EL (cell line): ENCODE measurements at regions not wholly inside any gene's neighbourhood (a gene's known extent, or its start where the extent isn't known, plus 50 kb on each side); places are given as distances from the start of the nearest gene placed in this dataset.

Source experiments
- DNase-seq: peaks from one replicate; pipeline ENCODE4 v3.0.0-alpha.2; 2016

DNA sequence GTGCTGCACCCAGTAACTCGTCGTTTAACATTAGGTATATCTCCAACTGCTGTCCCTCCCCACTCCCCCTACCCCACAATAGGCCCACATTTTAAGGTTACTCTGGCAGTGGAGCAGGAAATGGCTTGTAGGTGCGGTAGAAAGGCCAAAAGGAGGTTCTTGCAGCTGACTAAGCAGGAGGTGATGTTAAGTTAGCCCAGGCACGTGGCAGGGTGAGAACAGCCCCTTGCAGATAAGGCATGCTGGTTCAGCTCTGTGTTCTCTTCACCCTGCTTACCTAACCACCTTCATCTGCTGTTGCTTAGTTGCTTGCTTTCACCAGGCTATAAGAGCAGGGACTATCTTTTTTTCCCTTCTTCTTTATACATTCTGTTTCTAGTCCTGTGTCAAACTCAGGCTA is 1082.8 kb upstream of the RBFOX1 start:
- no peak for DNase-seq

DNA sequence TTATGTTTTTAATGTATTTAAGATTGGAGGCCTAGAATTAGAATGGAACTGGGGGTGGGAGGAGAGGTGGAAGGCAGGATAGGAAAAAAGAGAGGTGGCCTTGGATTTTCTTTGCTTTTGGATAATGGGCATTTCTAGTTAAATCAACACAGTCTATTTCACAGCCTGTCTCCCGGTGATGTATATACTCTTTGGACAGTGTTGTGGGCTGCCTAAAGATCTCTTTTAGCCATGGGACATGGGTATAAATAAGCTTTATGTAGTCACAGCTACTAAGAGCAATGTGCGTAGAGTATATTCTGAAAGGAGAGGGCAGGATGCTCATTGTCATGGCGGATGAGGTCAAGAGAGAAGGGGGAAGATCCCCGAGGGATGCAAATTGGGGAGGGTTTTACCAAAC is 1084.4 kb upstream of the RBFOX1 start:
- no peak for DNase-seq

DNA sequence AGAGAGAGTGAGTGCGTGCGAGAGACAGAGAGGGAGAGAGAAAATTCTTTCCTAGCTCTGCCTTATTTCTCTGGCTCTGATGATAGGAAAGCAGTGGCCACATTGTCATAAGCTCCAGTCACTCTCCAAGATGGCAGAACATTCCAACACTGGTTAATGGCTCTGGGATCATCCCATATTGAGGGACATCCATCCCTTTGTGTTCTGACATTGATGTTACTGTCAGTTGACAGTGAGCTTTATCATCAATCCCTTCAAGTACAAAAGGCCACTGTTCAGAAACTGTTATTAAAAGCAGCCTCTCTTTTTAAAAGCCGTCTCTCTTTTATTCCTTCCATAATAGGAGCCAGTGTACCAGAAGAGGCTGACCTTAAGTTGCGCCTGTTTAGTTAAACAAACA is 1084.9 kb upstream of the RBFOX1 start:
- DNase-seq: no peak

DNA sequence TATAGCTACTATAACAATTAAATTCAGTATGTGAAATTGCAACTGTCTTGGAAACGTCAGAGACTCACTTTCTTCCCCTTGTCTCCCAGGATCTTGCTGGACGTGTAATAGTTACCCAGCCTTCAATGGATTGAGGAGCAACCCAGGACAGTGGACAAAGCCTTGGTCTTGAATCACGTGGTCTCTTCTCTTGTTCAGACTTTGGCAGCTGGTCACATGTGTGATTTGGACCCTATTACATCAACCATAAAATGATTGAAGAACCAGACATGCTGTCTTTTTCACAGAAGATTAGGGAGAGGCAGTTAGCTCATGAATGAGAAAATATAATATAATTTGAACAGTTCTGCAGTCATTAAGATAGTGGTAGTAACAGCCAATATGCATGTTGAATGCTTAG is 1085.5 kb upstream of the RBFOX1 start:
- DNase-seq: no peak

DNA sequence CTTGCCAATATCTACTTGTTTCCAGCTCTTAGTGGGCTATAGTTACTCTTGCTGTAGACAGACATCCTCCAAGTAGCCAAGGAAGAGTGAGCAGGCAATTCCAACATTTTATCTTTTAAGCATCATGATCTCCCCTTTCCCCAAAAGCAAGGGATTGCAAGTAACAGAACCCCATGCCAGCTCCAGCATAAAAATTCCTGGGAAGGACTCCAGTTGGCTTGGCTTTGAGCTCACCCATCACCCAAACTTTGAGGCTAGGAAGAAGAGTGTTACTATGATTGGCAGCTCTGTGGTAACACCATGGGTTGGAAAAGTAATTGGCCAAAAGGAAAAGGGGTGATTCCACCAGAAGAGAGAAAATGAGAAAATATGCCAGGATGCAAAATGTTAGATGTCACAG is 1086.4 kb upstream of the RBFOX1 start:
- no peak for DNase-seq

DNA sequence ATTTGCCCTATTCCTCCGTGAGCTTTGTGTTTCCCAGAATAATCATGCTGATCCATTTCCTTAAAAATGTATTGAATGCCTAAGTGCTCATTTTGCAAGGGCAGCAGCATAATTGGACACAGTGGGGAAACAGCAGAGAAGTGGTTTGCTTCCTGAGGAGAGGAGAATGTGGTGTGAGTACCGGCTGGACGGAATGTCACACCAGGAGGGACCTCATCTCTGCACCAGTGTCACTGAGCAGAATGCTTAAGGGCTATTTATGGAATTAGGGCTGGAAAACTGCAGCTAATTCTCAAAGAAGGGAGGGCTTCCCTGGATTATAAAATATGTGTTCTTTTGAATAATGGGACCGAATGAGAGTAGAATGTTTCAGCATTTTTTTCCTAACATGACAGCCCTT is 1100.6 kb upstream of the RBFOX1 start:
- no peak for DNase-seq

DNA sequence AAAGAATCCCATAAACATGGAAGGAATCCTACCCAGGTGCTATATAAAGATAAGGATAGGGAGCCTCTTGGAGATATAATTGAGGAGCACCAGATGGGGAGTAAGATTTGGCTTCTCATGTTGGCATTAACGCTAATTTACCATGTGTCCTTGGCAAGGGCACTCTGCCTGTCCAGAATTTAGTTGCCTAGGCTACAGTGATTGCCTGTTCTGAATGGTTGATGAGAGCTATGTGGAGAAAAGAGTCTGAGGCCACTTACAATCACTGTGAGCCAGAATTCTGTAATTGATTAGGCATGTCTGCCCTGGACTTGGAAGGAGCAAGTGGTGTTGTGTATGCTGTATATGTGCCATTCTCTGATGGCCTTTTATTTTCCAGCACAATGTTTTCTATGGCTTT is 1101.2 kb upstream of the RBFOX1 start:
- DNase-seq: no peak

DNA sequence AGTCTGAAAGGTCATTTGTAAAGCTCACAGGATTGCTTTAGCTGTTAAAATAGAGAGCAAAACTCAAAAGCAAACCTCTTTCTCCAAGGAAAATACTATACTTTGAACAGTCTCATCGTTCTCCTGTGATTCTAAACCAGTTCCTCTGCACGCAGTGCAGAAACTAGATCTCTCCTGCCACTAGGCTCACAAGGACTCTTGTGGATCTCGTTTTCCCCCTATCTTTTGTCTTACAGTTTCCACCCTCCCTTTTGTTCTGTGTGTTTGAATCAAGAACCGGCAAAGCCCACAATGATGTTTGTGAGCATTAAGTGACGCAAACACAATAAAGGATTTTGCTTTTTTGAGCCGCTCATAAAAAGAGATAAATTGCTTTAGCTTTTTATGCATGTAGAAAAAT is 1103.5 kb upstream of the RBFOX1 start:
- no peak for DNase-seq

DNA sequence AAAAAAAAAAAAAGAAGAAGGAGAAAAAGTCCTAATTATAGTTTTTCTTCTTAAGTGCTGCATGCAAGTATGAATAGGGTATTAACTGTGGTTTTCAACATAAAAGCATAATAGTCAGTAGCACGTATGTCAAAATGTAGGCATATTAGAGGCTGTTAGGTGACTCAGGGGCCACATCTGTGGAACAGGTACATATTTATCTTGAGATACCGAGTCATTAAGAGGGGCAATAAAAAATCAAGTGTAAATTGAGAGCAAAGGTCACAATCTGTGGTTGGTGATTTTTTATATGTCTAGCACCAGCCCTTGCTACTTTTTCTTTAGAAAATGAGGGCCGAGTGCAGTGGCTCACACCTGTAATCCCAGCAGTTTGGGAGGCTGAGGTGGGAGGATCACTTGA is 1113.8 kb upstream of the RBFOX1 start:
- no peak for DNase-seq

DNA sequence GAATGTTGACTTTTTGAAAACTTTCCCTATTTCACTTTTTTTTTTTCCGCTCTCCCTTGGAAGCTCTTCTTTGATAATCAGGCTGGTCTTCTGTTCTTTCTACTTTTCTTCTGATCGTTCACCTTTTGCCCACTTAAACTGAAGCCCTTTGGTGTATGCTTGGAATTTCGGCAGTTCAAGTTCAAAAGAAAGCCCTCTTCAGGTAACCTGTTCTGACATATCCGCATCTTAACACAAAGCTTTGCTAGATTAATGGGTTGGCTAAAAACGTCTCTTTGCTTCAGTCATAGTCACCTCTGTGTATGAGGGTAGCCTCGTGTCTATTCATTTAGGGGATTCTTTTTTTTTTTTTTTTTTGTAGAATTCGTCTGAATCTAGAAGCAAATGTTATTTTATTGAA is 1115.8 kb upstream of the RBFOX1 start:
- DNase-seq: no peak

DNA sequence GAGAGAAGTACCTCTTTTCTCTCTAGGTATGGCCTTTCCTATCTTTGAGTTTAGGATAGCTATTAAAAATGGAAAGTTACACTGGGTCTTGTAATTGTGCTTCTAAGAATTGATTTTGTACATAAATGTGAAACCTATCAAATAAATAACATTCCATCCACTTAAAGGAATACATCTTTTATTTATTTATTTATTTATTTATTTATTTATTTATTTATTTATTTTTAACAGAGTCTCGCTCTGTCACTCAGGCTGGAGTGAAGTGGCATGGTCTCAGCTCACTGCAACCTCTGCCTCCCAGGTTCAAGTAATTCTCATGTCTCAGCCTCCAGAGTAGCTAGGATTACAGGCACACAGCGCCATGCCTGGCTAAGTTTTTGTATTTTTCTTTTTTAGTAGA is 1114.0 kb upstream of the EEF2KMT start:
- DNase-seq: no peak

DNA sequence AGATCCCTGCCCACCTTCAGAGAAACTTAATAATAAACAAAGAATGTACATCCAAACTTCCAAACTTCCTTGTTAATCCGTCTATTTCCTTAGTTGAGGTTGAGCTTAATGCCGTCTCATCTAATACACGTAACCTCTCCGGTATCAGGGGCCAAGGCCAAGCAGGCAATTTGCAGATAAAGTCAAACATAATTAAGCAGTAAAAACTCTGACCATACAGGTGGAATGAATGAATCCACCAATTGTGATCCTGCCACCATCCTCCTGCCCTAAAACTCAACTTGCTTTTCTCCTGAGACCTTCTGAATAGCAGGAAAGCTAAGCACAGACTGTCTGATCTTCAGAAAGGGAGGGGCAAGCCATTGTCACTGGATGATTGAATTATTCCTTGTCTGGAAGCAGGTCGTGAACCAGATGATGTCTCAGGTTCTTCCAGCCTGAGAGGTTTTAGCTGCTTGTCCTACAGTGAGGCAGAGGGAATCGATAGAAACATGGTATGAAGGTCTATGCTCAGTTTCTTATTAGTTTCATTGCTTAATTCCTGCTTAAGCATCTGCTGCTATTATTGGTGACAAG is 1111.8 kb upstream of the EEF2KMT start:
- no peak for DNase-seq

DNA sequence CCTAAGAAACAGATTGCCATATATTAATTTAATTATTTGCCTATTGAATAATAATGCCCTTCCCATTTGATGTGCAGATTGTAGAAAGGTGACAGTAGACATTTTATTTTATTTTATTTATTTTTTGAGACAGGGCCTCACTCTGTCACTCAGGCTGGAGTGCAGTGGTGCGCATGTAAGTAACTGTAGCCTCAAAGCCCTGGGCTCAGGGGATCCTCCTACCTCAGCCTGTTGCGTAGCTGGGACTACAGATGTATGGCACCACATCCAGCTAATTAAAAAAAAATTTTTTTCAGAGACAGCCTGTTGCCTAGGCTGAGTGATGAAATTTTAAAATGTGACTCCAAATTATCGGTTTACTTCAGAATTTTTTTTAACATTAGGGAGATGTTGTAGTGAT is 1110.0 kb upstream of the EEF2KMT start:
- no peak for DNase-seq

DNA sequence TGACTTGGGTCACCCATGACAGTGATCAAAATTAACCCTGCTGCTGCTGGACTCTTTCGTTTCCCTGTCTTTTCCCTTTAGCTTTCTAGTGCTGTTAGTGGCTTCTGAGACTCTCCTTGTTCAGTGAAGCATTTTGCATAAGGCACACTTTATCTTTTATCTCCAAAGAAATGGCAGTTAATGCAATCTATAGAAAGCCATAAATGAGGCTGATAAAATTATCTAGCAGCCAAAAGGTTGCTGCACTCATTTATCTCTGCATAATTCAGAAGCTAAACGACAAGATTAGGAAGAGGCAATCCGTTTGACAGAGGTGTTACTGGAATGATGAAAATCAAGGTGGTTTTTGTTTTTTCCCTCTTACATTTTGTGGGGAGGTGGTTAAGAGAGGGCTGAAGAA is 1109.5 kb upstream of the EEF2KMT start:
- no peak for DNase-seq

DNA sequence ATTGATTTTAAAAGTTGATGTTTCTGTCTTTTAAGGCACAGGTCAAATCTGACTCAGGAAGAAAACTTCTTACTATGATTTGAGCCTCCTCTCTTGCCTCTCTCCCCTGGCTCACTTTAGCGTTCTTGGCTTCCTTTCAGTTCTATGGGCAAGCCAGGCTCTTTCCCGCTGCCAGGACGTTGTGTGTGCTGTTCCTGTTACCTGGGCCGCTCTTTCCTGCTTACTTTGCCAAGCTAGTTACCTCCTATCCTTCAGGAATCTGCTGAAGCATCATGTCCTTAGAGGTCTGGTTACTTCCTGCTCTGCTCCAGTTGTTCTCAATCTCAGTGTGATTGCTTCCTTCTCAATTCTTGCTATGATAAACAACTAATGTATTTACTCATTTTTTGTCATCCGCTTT is 1108.5 kb upstream of the EEF2KMT start:
- no peak for DNase-seq

DNA sequence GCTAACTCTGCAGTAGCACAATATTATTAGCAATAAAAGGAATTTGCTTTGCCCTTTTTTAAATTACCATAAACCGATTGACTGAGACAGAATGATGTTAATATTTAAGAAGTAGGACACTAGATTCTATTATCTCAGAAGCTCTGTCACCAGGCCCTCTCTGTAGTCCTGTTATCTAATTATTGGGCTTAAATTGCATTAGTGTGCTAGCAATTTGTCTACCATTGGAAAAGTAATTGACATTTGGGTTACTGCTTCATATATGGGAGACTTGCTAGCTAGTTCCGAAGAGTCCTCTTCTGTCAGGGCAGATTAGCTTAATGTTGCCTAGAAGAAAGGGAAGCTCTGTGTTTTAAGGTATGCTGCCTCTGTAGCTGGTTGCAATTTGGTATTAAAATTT is 1107.3 kb upstream of the EEF2KMT start:
- no peak for DNase-seq

DNA sequence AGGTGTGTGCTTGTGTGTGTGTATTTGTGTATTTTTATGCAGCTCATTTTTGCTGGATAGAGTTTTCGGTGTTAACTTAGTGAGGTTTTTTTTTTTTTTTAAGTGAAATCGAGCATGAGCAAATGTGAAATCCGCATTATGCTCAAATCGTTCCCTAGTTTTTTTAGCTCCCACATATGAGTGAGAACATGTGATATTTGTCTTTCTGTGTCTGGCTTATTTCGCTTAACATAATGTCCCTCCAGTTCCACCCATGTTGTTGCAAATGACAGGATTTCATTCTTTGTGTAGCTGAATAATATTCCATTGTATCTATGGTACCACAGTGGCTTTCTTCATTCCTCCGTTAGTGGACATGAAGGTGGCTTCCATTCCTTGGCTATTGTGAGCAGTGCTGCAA is 1103.3 kb upstream of the EEF2KMT start:
- DNase-seq: no peak

DNA sequence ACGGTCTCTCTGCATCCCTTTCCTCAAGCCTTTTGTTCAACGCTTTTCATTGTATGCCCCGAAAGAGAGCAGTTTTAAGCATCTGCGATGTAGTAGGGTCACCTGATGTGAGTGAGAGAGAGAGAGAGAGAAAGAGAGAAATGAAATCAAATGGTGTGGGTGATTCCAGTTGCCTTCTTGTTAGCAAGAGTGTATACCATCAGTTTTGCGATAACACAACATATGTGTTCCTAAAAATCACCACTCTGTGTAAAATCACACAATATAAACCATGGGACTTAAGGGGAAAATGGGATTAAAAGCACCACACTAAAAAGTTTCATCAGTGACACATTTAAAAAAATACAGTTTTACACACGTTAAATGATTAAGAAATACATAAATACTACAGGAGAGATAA is 1102.7 kb upstream of the EEF2KMT start:
- DNase-seq: no peak

DNA sequence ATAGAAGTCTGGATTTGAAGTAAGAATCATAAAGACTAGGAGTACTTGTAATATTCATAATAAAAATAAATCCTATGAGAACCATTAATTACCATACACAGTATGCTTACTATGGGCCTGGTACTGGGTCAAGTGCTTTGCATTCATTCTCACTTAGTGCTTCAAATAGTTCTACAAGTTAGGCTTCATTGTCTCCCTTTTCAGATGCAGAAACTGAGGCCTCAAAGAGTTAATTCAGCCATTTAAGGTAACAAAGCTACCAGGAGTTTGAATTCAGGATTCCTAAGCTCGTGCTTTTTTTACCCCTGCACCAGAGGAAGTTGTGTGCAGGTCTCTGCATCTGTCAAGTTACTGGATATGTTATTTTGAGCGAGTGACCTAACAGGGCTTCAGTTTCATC is 1098.4 kb upstream of the EEF2KMT start:
- DNase-seq: no peak

DNA sequence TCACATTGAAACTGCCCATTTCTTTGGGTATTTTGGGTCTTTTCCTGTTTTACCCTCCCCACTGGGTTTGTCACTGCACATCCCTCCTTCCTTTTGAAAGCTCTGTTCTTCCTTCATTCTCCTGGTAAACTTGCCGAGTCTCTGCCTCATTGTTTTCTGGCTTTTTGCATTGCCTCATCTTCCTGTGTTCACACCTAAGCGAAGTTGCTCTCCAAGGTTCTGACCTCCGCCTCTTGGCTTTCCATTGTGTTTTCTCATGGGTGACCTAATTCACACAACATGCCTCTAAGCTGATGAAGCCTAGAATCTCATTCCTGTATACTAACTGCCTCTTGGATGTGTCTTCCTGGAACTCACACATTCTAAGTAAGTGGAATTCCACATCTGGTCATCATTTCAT is 1096.1 kb upstream of the EEF2KMT start:
- no peak for DNase-seq

DNA sequence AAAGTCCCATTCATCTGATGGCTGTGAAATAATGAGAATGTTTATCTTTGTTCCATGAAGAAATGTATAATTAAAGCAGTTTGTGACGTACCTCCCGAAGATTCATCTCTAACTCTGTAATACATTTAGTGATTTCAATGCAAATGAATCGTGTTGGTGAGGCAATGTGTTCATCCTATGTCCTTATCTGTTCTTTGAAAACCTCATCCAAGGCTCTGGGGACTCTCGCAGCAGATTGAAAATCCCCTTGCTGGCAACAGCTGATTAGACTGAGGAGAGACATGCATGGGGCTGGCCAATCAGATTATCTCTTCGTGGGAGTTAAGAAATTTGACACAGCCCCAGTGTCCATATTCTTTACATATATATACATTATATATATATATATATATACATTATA is 1095.4 kb upstream of the EEF2KMT start:
- DNase-seq: no peak

DNA sequence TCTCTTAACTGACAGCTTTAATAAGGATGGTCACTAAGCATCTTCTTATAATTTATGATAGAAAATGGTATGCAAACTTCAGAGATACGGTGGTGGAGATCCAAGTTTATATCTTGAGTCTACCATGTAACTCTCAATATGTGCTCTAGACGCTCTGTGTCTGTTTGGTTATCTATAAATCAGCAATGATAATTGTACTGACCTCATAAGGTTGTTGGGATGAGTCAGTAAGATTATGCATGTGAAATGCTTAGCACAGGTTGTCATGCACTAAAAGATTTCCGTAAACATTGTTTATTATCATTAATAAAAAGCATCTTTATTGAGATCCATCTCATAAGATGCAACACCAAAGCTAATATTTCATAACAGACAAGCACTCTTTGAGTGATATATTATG is 1094.9 kb upstream of the EEF2KMT start:
- no peak for DNase-seq

DNA sequence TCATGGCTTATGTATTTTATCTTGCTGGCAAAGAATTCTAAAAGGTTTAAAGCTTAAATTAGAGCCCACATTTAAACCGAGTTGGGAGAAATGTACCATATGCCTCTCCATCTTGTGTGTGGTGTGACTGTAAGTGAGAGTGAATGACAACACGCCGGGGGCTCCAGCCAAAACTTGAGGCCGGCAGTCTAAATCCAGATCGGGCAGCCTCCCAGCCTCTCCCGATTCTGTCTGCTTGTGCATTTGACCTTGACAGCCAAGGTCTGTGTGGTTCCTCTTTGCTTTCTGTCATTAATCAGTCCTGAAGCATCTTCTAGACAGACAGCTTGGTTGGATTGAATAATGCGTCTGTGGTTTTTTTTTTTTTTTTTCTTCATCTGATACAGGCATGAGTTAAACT is 1093.2 kb upstream of the EEF2KMT start:
- DNase-seq: no peak

DNA sequence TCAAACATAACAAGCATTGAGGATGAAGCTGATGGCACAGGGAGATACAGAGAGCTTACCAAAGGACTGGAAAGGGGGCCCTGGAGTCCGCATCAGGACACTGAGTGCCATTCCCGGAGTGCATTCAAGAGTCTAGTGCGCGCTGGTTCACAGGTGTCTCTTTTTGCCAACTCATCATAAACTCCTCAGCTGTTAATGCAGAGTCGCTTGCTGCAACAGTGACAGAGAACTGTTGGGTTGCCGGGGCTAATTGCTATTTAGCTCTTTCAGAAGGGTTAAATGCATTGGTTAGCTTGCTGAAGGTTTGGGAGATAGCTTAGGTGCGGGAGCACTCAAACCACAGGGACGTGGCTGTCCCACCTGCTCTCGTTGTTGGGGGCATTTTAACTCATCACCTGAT is 1091.6 kb upstream of the EEF2KMT start:
- DNase-seq: no peak

DNA sequence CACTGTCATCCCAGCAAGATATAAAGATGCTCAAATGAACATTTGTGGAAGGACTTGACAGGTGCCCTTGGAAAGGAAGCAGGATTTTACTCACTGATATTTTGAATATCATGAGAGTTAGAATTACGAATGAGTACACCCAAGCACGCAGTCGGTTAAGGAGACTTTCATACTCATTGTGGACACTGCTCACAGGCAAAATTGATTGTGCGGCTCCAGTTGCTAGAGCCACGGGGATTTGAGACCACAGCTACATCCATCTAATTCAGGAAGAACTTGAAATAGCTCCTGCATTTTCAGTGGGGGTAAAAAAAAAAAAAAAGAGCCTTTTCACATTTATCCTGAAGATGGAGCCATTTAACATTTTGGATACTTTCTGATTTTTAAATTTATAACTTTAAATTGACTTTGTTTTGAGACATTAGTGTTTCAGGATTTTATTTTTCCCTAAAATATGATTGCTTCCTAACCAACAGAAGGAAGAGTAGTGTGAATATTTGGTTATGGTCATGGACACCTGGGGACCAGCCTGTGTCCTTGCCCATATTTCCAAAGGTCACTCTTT is 1080.1 kb upstream of the EEF2KMT start:
- DNase-seq: no peak

DNA sequence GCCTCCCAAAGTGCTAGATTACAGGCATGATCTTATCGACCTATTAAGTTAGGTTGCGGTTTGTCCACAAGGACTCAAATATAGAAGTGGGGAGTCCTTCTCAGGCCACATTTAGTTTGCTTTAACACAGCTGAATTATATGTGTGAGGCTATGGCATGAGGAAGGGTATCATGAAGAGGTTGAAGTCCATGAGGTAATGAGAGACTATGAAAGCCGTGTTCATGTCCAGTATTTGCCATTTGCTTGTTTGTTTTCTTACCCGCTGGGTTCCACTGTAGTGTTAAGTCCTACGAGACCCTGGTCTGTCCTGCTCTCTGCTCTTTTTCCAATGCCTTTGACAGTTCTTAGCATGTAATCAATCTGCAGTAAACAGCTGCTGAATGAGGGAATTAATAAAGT is 1072.4 kb upstream of the EEF2KMT start:
- no peak for DNase-seq
